ENCODE measurements at regions not wholly inside any gene's neighbourhood (a gene's known extent, or its start where the extent isn't known, plus 50 kb on each side); places are given as distances from the start of the nearest gene placed in this dataset.

DNA sequence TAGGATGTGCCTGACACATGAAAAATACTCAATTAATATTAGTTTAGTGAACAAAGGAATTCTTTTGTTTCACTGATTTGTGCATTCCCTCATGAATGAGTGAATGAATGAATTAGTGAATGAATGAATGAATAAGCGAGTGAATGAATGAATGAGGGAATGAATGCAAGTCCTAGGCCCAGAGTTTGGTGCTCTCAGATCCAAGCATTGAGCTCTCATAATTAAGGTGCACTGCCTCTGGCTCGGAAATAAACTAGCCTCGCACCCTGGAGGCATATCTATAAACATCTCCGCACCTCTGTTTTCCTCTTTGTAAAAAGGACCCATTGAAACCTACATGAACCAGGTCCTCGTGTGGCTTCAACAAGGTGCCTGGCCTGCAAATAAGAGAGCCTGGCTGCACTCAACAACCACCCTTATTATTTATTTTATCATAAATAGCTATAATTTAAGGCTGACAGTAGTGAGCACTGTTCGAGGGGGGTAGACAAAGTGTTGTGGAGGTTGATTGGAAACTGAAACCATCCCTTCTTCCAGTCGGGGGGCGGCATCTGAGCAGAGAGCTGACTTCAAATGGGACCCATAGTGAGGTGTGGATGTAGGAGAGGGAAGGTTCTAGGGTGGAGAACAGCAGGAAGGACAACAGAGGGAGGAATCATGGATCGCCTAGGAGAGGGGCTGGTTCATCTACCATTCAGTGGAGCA, 316.8 kb downstream of the BCL11B start:
- TF ChIP-seq, protein P1, sequence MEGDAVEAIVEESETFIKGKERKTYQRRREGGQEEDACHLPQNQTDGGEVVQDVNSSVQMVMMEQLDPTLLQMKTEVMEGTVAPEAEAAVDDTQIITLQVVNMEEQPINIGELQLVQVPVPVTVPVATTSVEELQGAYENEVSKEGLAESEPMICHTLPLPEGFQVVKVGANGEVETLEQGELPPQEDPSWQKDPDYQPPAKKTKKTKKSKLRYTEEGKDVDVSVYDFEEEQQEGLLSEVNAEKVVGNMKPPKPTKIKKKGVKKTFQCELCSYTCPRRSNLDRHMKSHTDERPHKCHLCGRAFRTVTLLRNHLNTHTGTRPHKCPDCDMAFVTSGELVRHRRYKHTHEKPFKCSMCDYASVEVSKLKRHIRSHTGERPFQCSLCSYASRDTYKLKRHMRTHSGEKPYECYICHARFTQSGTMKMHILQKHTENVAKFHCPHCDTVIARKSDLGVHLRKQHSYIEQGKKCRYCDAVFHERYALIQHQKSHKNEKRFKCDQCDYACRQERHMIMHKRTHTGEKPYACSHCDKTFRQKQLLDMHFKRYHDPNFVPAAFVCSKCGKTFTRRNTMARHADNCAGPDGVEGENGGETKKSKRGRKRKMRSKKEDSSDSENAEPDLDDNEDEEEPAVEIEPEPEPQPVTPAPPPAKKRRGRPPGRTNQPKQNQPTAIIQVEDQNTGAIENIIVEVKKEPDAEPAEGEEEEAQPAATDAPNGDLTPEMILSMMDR (IDR thresholded peaks at IDR 0.05) = no peak
- TF ChIP-seq POLR2A (IDR thresholded peaks at IDR 0.05) = no peak
